Nephron progenitor cell (in vitro differentiated cells): ENCODE measurements at regions not wholly inside any gene's neighbourhood (a gene's known extent, or its start where the extent isn't known, plus 50 kb on each side); places are given as distances from the start of the nearest gene placed in this dataset.

Source experiments
- DNase-seq: peaks from one replicate; pipeline ENCODE4 v3.0.0; 2021
- H3K27ac Mint-ChIP-seq: 2 replicates; pipeline ENCODE4 v1.8.0; 2021; ENCODE audit warnings: mild to moderate bottlenecking, moderate library complexity, mixed read lengths
- H3K27me3 Mint-ChIP-seq: 2 replicates; pipeline ENCODE4 v1.8.0; 2021; ENCODE audit warnings: mild to moderate bottlenecking, low read depth, mixed read lengths; ENCODE audit not compliant: poor library complexity
- H3K36me3 Mint-ChIP-seq: 2 replicates; pipeline ENCODE4 v1.8.0; 2021; ENCODE audit warnings: low read depth, mixed read lengths
- H3K4me1 Mint-ChIP-seq: 2 replicates; pipeline ENCODE4 v1.8.0; 2021; ENCODE audit warnings: mixed read lengths
- H3K4me3 Mint-ChIP-seq: 2 replicates; pipeline ENCODE4 v1.8.0; 2021; ENCODE audit warnings: mild to moderate bottlenecking, moderate library complexity, mixed read lengths
- H3K9me3 Mint-ChIP-seq: 2 replicates; pipeline ENCODE4 v1.8.0; 2021; ENCODE audit warnings: mild to moderate bottlenecking, moderate library complexity, mixed read lengths
- TF ChIP-seq, protein P1 (sequence below): fragments of 200-600 bp; sonication (generic); IDR thresholded peaks from 2 replicates; pipeline ENCODE4 v1.5.0; 2021; ENCODE audit warnings: antibody characterized with exemption

DNA sequence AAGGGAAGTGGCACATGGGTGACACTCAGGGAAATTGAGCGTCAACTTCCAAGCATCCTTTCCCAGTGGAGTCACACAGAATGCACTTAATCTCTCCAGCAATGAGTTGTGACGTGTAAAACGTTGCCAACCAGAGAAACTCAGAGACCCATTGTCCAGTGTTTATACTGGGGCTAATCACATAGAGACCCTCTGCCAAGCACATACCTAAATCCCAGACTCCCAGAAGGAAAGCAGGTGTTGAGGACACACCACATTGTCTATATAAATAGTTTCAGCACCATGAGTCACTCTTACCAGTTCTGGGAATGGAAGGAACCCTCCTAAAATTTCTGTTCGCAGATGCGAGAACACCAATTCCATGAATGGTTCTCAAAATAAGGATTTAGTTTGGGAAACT lies 76.4 kb upstream of the BET1 start:
- no peaks in the 10 kb centered on the region for H3K36me3 Mint-ChIP-seq
- no peaks in the 10 kb centered on the region for H3K9me3 Mint-ChIP-seq
- peaks cover 15% of the 10 kb centered on the region for H3K27me3 Mint-ChIP-seq
- TF ChIP-seq, protein P1, sequence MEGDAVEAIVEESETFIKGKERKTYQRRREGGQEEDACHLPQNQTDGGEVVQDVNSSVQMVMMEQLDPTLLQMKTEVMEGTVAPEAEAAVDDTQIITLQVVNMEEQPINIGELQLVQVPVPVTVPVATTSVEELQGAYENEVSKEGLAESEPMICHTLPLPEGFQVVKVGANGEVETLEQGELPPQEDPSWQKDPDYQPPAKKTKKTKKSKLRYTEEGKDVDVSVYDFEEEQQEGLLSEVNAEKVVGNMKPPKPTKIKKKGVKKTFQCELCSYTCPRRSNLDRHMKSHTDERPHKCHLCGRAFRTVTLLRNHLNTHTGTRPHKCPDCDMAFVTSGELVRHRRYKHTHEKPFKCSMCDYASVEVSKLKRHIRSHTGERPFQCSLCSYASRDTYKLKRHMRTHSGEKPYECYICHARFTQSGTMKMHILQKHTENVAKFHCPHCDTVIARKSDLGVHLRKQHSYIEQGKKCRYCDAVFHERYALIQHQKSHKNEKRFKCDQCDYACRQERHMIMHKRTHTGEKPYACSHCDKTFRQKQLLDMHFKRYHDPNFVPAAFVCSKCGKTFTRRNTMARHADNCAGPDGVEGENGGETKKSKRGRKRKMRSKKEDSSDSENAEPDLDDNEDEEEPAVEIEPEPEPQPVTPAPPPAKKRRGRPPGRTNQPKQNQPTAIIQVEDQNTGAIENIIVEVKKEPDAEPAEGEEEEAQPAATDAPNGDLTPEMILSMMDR, result no peak
- DNase-seq, result no peak
- H3K4me3 Mint-ChIP-seq, result no peak overlapping the region
- H3K27ac Mint-ChIP-seq, result no peak overlapping the region
- peaks cover 5% of the 10 kb centered on the region for H3K4me1 Mint-ChIP-seq

DNA sequence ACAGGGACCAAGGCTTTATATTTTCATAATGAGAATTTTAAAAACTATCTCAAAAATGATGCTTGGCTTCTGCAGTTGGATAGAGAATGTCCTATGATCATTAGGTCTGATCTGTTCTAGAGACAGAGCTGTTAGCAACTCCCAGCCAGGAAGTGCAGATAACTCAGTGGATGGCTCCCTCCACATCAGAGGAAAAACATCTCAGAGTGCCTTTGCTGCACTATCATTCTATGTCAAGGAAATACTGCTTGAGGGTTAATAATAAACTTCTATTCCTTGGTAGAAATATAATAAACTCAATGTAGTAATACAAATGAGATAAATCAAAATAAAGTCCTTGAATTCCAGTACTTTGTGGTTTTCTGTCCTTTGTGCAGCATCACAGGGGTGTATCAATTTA lies 78.0 kb upstream of the BET1 start:
- H3K4me3 Mint-ChIP-seq, result no peak overlapping the region

DNA sequence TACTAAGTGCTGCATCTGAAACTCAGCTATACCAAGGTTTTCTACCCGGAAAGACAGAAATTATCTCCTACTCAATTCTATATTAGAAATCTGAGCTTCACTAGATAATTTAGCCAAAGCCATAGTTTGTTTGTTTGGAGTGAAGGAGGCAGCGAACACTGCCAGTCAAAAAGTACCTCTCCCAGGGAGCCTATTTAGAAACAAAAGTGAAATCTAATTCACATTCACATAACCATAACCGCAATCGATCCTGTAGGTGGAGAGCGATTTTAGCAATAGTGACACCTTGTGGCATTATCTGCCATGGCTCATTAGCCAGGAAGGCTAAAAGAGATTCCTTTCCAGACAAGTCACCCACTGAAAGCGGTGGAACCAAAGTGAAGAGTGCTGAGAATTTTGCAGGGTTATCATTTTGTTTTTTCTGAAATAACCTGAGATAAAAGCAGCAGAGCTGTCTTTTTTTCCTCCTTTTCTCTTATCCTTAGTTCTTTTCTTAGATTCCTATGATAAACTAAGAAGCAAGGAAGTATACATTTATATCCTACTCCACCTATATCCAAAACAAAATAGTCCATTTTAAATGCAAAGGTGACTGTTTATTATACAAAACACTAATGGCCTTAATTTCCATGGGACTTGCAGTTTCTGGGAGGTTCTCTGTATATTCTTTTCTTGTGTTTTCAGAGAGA lies 83.7 kb upstream of the BET1 start:
- Mint-ChIP-seq H3K27ac (no peak overlapping the region), H3K4me3 (no peak overlapping the region), H3K9me3 (no peaks in the 10 kb centered on the region), H3K4me1 (peaks cover 14% of the 10 kb centered on the region), H3K36me3 (no peaks in the 10 kb centered on the region), H3K27me3 (peaks cover 27% of the 10 kb centered on the region)
- peak; percentile 38 for DNase-seq
- TF ChIP-seq, protein P1, result peak; percentile 80

More for the DNA sequence above, 78.0 kb upstream of the BET1 start:
- Mint-ChIP-seq H3K27me3 (peaks cover 9% of the 10 kb centered on the region), H3K36me3 (no peaks in the 10 kb centered on the region), H3K27ac (no peak overlapping the region), H3K4me1 (peaks cover 5% of the 10 kb centered on the region), H3K9me3 (no peaks in the 10 kb centered on the region)
- DNase-seq, result no peak
- TF ChIP-seq, protein P1, result no peak

DNA sequence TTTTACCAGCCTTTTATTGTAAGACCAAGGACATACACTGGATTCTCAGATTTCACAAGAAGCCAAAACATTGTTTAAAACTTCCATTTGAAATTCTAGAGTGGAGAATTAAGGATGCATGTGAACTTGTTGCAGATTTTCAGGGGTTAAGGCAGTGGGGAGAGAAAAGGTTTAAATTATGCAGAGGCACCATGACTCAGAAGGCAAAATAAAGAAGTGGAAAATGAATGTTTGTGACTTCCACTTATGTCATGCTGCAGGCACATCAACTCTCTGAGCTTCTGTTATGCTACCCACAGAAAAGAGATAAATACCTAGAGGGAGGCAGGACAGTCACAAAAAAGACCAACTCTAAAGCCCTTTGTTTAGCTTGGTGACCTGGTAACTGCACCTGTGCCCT lies 84.4 kb upstream of the BET1 start:
- H3K9me3 Mint-ChIP-seq, result no peaks in the 10 kb centered on the region
- peaks cover 14% of the 10 kb centered on the region for H3K4me1 Mint-ChIP-seq
- TF ChIP-seq, protein P1, result no peak
- no peak overlapping the region for H3K4me3 Mint-ChIP-seq
- H3K27ac Mint-ChIP-seq, result no peak overlapping the region
- DNase-seq, result no peak
- H3K36me3 Mint-ChIP-seq, result no peaks in the 10 kb centered on the region
- peaks cover 27% of the 10 kb centered on the region for H3K27me3 Mint-ChIP-seq

DNA sequence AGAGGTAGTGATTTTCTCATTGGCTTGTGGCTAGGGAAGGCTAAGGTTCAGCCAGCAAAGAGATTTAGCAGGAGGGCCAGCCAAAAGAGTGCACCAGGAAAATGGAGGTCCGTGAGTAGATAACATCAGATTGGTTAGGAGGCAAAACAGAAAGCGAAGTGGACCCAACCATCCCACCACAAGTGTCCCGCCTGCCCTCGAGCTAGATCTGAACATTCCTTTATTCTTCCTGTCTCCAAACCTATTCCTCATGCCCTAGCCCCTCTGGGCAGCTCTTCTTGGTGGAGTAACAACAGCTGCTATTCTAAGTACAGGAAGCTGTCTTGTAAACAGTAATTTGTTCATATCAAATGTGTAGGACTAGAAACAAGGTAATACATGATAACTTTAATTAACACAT lies 85.7 kb upstream of the BET1 start:
- DNase-seq, result no peak
- no peaks in the 10 kb centered on the region for H3K36me3 Mint-ChIP-seq
- no peak overlapping the region for H3K4me3 Mint-ChIP-seq

More for the DNA sequence above, 85.7 kb upstream of the BET1 start:
- TF ChIP-seq, protein P1, result no peak
- H3K9me3 Mint-ChIP-seq, result no peaks in the 10 kb centered on the region
- H3K27me3 Mint-ChIP-seq, result peaks cover 29% of the 10 kb centered on the region
- H3K27ac Mint-ChIP-seq, result no peak overlapping the region
- peaks cover 14% of the 10 kb centered on the region for H3K4me1 Mint-ChIP-seq
